Stimulated activated CD4-positive, alpha-beta T cell treated with anti-CD3 and anti-CD28 coated beads, Interleukin-1b, Interleukin-23, amount 100 ng/mL, for 4 hours (primary cell): ENCODE measurements at regions not wholly inside any gene's neighbourhood (a gene's known extent, or its start where the extent isn't known, plus 50 kb on each side); places are given as distances from the start of the nearest gene placed in this dataset.

Source experiments
- DNase-seq, 2 donors: peaks; one replicate each; pipeline ENCODE4 v3.0.0-alpha.2; 2020; ENCODE audit warnings: low read depth in 2 of 2

DNA sequence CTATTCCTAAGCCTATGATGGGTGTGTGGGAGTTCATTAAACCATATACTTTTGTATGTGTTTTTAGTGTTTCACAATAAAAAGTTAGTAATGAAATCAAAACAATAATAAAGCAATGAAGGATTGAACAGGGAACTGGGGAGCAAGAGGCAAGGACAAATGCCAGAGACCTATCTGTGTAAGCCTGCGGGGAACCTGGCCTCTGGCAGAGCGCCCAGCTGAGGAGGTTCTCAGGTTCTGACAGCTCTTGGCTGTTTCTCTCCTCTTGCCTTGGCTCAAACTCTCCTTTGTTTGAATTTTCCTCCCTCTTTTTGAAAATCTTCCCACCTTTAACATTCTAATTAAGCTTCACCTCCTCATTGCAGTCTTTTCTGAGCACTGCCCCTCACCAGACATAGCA is 200.0 kb upstream of the NCKAP5 start:
- no peak for DNase-seq

DNA sequence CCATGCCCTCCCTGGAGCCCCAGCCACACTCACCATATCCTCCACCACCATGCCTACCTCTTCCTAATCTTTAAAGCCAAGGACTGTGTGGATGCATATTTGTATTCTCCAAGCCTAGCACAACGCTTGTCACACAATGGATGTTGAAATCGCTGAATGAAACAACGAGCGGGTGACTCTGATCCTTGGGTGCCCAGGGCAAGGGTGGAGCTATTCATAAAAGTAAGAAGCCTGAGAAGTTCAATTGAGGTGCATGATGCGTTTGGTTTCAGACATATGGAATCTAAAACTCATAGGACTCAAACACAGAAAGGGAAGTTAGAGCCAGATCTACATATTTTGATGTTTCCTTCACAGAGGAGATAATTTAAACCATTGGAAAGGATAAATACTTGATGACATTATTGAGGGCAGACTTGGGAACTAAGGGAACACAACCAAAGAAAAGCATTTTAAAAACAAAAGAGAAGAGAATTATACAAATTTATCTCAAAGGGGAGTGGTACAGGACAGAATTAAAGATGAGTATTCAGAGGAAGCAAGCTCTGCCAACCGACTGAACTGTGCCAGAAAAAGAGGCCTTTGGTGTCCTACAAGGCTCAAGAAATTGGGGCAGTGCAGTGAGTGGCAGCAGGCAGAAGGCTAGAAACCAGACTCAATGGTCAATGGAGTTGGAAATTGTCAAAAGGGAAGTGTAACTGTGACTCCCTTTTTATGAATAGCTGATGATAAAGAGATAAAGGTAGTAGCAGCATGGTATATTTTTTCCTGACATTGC is 200.6 kb upstream of the NCKAP5 start:
- DNase-seq = no peak

DNA sequence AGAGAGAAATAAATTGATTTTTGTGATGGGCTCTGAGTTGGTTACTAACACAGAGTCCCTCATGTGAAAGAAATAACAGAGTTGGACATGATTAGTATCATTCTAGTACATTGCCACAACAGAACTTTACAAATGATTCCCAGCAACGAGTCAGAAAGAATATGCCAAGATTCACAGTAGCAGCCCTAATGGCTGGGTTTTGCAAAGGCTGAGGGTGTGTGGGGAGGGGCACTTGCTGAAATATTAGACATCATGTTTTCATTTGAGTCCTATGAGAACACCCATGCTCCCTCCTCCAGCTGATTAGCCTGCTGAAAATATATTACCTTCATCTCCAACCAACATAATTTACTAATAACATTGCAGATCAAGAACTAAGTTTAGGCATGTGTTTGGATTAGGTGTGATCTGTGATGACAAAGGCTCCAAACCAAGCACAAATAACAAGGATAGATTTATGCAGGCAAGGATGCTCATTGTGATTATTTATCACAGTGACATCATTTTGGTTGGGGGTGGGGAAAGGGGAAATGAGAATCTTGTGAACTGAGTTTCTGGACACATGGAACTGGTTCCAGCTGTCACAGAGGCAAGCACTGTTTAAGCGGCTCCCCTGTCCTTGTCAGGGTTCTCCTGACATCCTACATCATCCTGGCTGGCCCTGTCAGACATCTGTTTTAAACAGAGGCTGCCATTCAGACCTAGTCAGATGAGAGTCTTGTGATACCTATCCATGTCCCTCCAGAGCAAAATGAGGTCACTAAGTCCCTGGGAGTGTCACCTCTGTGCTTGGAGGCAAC is 205.8 kb upstream of the NCKAP5 start:
- DNase-seq = no peak

DNA sequence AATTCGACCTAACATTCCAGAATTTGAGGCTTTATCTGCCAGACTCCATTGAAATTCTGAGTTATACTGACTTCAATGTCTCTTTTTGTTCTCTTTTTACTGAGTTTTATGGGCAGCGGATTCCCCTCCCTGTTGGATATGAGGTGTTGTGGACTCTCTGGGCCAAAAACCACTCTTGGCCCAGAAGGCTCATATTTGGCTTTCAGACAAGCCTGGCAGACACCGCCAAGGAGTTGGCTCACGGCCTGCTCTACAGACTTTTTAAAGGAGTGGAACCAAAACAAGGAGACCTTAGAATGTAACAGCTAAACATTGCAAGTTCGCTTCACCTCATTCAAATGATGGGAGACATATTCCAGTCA is 206.4 kb upstream of the NCKAP5 start:
- no peak for DNase-seq

DNA sequence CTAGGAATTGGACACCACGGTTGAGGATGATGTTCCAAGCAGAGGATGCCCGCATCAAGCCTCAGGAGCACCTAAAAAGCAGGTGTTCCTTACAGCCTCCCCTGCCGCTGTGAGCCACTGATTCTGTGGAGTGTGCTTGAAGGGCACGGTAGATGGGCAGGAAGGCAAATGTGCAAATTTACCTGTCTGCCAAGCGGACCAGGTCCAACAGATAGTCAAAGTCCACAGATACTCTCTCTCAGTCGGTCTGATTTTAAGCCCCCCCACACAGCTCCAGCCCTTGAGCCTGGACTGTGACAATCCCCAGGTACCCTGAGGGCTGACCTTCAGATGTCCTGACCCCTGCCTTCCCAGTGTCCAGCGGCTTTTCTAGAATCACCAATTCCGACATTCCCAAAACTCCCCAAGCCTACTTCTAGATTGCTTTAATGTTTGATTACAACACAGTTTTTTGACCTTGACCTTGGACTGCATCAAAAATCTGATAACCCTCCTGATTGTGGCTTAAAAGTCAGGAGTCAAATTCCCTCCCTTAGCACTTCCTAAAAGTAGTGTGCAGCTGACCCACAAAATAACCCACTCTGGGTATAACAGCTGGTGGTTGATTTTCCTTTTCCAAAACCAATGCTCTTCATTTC is 208.8 kb upstream of the NCKAP5 start:
- no peak for DNase-seq

DNA sequence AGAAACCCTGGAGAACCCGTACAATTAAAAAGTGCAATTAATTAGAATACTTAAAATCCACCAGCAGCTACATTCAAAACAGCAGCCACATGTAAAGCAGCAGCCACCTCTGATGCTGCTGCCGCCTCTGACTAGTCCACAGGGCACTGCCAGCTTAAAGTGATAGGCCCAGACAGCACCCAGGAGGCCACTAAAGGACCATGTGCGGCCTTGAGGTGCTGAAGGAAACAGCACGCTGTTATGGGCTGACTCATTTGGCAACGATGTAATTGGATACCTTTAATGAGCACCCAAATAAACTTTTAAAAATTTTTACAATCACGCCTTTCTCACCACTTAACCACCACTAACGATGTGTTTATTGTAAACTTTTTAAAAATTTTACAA is 209.3 kb upstream of the NCKAP5 start:
- no peak for DNase-seq

DNA sequence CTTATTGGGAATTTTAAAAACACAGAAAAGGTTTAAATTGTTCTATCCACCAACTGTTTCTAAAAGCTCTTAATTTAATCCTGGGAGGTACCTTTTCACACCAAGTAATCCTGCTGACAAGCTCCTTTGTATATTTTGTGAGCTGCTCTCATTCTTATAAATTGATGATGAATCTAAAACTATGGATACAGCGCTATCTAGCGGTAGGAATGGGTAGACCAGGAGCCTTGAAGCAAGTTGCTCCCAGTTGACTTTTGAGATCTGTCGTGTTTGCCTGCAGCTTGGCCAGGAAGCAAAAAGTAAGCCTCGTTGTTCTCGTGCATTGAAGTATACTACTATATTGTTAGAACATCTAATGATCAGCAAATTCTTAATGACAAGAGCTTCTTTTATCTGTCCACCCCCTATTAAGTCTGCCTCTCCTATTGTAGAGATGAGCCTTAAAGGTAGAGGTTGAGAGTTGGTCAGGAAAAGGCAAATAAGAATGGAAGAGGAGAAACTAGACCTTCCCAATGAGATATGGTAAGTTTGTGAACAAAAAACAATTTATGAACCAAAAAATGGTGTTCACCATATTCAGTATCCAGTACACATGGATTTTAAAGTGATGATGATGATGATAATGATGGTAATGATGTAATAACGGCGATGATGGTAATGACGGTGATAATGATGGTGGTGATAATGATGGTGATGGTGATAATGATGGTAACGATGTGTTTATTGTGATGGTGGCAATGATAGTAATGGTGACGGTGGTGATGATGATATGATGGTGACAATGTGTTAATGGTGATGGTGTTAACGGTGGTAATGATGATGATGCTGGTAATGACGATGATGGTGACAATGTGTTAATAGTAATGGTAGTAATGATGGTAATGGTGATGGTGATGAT is 212.1 kb upstream of the NCKAP5 start:
- no peak for DNase-seq

DNA sequence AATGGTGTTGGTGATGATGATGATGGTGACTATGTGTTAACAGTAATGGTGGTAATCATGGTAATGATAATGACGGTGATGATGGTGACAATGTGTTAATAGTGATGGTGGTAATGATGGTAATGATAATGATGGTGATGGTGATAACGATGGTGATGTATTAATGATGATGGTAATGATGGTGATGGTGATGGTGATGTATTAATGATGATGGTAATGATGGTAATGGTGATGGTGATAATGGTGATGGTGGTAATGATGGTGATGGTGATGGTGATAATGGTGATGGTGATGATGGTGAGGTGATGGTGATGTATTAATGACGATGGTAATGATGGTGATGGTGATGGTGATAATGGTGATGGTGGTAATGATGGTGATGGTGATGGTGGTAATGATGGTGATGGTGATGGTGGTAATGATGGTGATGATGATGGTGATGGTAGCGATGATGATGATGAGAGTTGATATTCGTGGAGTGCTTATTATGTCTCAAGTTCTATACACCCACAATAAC is 212.8 kb upstream of the NCKAP5 start:
- DNase-seq = no peak

DNA sequence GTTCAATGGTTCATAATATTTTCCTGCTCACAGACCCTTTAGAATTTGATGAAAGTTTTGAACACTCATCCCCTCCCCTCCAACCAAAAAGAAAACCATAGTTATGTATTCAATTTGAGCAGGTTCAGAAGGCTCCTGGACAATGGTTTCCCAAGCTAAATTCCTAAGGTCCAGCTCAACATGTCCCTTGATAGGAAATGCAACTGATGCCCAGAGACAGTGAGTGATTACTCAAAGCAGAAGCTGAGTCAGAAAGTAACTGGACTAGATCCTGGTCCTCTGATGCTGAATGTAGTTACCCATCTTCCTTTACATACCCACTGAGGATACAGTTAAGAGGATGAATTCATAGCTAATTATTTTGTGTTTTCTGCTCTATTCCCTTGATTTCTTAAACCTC is 218.9 kb upstream of the NCKAP5 start:
- no peak for DNase-seq

DNA sequence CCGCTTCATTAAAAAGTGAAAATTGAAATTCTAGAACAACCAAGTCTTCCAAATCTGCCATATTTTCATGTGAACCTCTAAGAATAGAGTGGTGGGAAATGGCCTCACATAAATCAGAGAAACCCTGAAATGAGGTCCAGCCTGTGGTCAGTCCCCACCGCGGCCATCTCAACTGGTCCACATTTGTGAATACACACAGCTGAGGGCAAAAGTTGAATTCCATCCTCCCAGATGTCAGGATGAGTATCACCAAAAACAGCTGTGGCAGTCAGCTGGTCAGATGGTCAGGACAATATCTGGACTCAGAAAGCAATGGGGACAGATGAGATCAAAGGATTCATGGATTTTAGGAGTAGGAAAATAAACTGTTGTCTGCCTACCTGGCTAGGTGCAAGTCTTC is 219.4 kb upstream of the NCKAP5 start:
- DNase-seq = no peak

DNA sequence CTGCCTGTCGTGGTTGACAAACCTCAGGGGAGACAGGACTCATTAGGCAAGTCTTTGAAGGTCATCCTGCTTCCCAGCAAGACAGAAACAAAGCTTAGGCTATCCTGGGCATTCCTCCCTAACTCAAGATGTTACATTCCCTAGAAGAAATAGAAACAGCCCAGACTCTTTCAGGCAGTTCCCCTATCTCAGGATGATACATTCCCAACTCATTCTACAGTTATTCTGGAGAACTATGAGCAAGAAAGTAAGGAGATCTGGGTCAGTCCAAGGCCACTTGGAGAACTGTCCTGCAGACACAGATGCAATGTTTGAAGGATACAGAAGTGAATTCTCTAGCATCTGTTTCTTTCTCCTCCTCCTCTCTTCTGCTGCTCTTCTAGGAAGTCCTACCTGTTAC is 220.1 kb upstream of the NCKAP5 start:
- DNase-seq = no peak

DNA sequence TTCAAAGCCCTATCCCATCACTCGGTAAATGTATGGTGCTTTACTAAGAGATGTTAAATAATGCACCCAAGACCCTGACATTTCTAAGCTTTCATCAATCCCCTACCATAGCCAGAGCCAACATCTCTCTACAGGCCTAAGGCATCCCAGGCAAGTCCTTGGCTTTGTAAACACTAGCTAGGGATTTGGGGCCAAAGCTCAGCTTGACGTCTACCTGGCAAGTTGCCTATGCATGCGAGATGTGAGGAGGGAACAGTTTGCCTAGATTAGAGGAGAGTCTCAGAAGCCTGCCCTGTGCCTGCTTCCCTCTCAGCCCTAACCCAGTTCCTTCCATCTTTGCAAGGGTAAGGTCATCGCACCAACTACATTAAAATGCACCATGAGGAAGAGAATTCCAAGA is 221.5 kb upstream of the NCKAP5 start:
- no peak for DNase-seq

DNA sequence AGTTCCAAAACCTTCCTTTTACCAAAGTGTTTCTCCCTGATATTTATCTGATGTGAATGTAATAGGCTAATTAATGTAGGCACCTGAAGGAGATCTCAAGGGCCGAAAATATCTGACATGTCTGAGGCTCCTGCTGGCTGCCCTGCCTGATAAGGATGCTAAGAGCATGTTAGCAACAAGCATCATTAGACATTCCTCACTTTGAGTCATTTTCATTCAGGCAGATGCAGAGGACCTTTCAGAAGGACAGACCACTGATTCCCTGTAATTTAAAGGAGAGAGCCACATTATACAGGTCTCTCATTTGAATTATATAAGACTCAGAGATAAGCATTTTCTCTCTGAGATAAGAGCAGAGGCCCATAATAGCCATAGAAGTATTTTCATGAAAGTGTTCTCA is 222.4 kb upstream of the NCKAP5 start:
- DNase-seq = no peak

DNA sequence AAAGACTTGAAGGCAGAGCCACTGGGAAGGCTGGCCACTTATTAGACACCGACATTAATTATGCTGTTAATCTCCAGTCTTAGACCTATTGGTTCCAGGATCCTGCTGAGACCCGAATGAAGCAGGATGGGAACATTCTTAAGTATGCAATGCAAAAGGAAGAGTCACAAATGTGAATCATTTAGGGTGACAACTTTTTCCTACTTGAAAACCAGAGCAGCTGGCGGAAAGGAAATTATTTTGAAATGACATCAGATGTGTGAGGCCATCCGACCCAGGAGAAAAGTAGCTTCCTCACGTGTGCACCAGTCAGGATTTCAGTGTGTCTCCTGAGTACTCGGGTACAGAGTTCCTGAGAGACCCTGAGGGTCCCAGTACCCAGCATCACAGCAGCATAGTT is 222.9 kb upstream of the NCKAP5 start:
- DNase-seq = no peak

DNA sequence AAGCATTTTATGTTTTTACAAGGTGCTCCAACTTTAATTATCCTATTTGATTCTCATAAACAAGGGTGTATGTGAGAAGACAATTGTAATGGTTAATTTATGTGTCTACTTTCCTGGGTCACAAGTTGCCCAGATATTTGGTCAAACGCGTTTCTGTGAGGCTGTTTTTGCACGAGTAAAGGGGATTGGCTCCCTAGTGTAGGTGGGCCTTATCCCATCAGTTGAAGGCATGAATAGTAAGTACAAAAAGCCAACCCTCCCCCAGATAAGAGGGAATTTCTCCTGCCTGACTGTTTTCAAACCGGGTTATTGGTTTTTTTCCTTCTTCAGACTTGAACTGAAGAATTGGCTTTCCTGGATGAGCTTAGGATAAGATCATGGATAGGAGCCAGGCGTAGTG is 224.0 kb upstream of the NCKAP5 start:
- DNase-seq = no peak

DNA sequence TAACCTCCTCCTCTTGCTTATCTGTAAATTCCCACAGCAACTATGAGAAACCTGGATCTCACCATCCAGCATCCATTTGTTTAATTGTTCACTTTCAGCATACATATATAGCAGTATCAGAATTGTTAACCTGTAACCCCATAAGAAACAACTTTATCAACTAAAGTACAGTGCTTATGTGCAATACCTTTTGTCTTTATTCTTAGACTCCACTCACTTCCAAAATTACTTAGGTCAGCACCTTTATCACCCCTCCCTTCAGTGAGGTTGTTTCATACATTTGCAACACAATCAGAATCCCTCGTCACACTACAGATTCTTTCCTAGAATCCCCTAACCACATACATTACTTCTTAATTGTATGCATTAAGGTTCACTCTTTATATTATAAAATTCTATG is 225.9 kb upstream of the NCKAP5 start:
- DNase-seq = no peak

DNA sequence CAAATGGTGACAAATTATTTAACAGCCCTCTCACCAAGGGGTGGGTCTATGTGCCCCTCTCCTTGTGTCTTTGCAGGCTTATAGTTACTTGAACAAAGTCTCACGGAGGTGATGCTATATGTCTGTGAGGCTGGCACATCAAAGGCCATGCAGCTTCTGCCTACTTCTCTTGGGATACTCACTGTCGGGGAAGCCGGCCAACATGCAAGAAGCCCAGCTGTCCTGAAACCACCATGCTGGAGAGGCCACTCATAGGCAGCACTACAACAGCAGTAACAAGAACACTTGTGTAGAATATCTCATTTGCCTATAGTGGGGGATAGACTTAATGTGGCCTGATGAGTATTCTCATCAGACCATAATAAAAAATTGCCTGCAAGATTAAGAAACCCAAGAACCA is 233.7 kb upstream of the NCKAP5 start:
- DNase-seq = no peak

DNA sequence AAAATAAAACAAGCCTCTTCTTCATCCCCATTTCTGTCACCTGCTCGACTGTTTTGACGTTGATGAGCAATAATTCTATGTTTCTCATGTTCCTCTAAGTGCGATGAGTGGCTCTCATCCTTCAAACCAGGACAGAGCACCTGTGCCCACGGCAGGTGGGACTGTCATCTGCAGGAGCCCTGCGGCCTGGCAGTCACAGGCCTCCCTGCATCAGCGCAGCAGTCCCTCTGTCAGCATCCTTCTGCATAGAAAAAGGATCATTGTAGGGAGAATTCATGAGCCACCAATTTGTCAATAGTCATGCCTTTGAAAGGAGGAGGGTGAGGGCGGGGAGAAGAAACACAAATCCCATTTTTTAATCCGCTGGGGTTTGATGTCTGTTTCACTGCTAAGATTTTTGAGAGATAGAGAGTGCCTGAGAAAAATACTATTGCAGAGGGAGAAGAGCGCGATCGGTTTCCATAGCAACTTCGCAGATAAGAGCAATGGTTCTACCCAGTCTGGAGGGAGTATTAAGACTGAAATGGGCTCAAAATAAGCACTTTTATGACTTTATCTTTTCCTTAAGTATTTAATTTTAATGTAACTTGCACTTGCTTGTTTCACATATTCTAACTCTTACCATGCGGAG is 234.3 kb upstream of the NCKAP5 start:
- no peak for DNase-seq

DNA sequence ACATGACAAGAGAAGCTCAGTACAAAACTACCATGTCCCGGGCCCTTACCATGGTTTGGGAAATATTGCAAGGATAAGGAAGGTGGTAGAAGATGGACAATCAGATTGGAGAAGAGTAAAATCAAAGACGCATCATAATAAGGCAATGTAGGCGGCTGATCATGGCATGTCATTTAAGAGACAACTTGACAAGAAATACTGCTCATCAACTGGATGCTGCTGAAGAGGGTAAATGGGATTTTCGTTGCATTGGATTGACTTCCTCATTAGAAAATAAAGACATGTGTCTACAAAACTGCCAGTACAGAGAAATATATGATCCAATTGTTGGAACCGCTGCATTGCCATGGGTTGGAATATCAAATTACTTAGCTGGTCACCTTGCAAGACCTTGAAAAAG is 238.3 kb upstream of the NCKAP5 start:
- DNase-seq = no peak

DNA sequence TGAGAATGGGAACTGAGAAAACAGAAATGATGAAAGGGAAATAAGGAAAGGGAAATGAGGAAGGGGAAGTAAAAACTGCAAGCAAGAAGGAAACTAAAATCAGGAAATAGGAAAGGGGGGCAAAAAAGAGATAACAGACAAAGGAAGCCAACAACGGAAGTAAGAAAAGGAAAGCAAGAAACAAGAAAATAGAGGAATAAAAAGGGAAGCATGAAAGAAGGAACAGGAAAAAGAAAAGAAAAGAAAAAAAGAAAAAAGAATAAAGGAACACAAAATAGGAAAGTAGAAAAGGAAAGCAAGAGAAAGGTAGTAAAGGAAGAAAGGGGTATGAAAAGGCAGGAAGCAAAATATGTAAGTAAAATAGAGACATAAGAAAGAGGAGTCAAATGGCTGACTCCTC is 241.2 kb upstream of the NCKAP5 start:
- DNase-seq = no peak

DNA sequence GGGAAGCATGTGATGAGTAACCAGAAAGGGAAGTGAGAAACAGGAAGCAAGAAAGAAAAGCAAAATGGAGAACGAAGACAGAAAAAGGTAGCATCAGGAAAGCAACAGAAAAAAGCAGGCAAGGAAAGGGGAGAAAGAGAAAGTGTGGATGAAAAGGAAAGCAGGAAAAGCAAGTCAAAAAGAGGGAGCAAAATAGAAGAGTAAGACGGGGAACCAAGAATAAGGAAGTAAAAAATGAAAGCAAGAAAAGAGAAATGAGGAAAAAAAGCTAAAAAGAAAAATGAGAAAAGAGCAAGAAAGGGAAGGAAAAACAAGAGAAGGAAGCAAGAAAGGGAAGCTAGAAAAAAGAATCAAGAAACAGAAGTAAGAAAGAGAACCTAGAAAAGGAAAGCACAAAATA is 242.3 kb upstream of the NCKAP5 start:
- no peak for DNase-seq
